ENCODE measurements at regions not wholly inside any gene's neighbourhood (a gene's known extent, or its start where the extent isn't known, plus 50 kb on each side); places are given as distances from the start of the nearest gene placed in this dataset.
A peak's percentile ranks its signal among the peaks of the same experiment; 100 is the strongest.
"Not testable (repeated sequence)": the region's sequence is repeated elsewhere in the genome, so short reads cannot be mapped to it uniquely, and the experiment has no call there.

GRCh38 chr11:79506124-79506523, 65.3 kb upstream of the TENM4 start:
- no peaks in the 10 kb centered on the region for H3K4me1 Mint-ChIP-seq
- H3K27me3 Mint-ChIP-seq, result peaks cover 6% of the 10 kb centered on the region
- H3K4me3 Mint-ChIP-seq, result no peak overlapping the region
- H3K9me3 Mint-ChIP-seq, result no peaks in the 10 kb centered on the region
- no peak overlapping the region for H3K27ac Mint-ChIP-seq
- no peaks in the 10 kb centered on the region for H3K36me3 Mint-ChIP-seq

- H3K4me1 Mint-ChIP-seq, result no peaks in the 10 kb centered on the region
- H3K36me3 Mint-ChIP-seq, result no peaks in the 10 kb centered on the region
- H3K27me3 Mint-ChIP-seq, result peaks cover 6% of the 10 kb centered on the region
- no peak overlapping the region for H3K27ac Mint-ChIP-seq
- peak overlapping the region in 1 of 4 donors; percentile 20 for H3K4me3 Mint-ChIP-seq
- H3K9me3 Mint-ChIP-seq, result peaks cover 0 to 1% (median 0%) of the 10 kb centered on the region in 3 donors
These were observed 62.2 kb upstream of the TENM4 start for GRCh38 chr11:79503028-79503427.

DNA sequence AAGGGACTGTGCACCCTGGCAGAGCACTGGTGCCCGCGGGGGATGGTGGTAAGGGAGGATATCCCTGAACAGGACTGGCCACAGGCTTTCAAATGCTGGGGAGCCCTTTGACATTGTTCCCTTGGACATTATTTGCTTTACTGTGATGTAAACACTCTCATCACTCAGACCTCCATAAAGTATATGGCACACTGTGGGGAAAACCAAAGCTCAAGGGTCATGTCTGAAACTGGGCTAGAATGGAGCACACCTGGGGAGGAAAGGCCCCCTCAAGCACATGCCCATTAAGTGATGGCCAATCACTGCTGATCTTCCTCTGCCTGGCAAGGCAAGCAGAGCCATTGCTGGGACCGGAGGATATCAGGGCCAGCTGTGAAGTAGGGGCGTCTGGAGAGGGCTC, 60.9 kb upstream of the TENM4 start:
- Mint-ChIP-seq H3K27me3 (peaks cover 2% of the 10 kb centered on the region), H3K9me3 (peaks cover 0 to 5% (median 1%) of the 10 kb centered on the region in 3 donors), H3K4me3 (no peak overlapping the region), H3K36me3 (peaks cover 2% of the 10 kb centered on the region), H3K4me1 (no peaks in the 10 kb centered on the region), H3K27ac (no peak overlapping the region)

DNA sequence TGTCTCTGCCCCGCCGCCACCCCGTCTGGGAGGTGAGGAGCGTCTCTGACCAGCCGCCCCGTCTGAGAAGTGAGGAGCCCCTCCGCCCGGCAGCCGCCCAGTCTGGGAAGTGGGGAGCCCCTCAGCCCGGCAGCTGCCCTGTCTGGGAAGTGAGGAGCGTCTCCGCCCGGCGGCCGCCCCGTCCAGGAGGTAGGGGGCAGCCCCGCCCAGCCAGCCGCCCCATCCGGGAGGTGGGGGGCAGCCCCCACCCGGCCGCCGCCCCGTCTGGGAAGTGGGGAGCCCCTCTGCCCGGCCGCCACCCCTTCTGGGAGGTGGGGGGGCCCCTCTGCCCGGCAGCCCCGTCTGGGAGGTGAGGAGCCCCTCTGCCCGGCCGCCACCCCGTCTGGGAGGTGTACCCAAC, 59.1 kb upstream of the TENM4 start:
- H3K27ac Mint-ChIP-seq, H3K4me1 Mint-ChIP-seq, H3K9me3 Mint-ChIP-seq, H3K4me3 Mint-ChIP-seq, H3K27me3 Mint-ChIP-seq, H3K36me3 Mint-ChIP-seq: not testable (repeated sequence)

- Mint-ChIP-seq H3K4me3 (no peak overlapping the region), H3K27me3 (no peaks in the 10 kb centered on the region), H3K9me3 (peaks cover 0 to 5% (median 1%) of the 10 kb centered on the region in 3 donors), H3K27ac (no peak overlapping the region), H3K36me3 (peaks cover 2% of the 10 kb centered on the region), H3K4me1 (no peaks in the 10 kb centered on the region)
These were observed 57.8 kb upstream of the TENM4 start for GRCh38 chr11:79498667-79499066.

DNA sequence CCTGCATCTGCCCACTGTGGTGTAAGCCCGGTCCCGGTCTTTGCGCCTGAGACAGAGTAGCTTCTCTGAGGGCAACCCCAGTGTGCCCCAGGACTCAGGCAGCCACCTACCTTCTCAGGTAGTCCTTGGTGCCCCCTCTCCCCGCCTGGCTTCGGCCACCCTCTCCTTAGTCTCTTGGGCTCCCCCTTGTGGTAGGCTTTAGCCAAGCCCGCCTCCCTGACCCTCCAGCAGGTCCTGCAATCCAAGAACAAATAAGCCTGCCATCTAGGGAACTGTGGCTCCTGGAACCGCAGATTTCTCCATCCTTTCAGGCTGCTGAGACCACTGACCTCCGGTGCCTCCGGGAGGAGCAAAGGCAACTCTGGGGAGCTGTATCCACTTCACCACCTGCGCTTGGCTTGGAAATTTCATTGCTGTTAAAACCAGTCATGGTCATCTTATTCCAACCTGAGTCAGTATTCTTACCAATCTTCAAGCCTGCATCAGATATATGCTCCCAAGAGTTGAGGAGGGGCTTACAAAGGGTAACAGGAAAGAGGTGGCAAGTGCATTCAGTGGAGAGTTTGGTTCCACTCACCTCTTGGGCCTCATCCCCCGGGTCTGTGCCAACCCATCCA, 52.8 kb upstream of the TENM4 start:
- H3K4me1 Mint-ChIP-seq, result no peaks in the 10 kb centered on the region

GRCh38 chr11:79492008-79492407, 51.2 kb upstream of the TENM4 start:
- Mint-ChIP-seq H3K4me1 (no peaks in the 10 kb centered on the region), H3K9me3 (peaks cover 0 to 2% (median 0%) of the 10 kb centered on the region in 3 donors), H3K27ac (no peak overlapping the region), H3K36me3 (peaks cover 1% of the 10 kb centered on the region), H3K27me3 (no peaks in the 10 kb centered on the region), H3K4me3 (no peak overlapping the region)

More for the DNA sequence above, 52.8 kb upstream of the TENM4 start:
- no peak overlapping the region for H3K27ac Mint-ChIP-seq
- H3K27me3 Mint-ChIP-seq, result no peaks in the 10 kb centered on the region
- H3K4me3 Mint-ChIP-seq, result peak overlapping the region in 1 of 4 donors; percentile 2
- H3K9me3 Mint-ChIP-seq, result peaks cover 0 to 5% (median 0%) of the 10 kb centered on the region in 3 donors
- peaks cover 2% of the 10 kb centered on the region for H3K36me3 Mint-ChIP-seq

Measured in IgD-negative memory B cell (primary cell).